ENCODE measurements at regions not wholly inside any gene's neighbourhood (a gene's known extent, or its start where the extent isn't known, plus 50 kb on each side); places are given as distances from the start of the nearest gene placed in this dataset.

GRCh38 chr4:119688446-119688845 lies 59.8 kb upstream of the PDE5A start:
- Histone ChIP-seq H3K9ac (replicated peaks; ENCODE audit: extremely low read depth, insufficient read depth, low read length) (no peak overlapping the region), H3K9me1 (replicated peaks; ENCODE audit: control insufficient read depth, extremely low read depth, insufficient read depth, low read length) (no peaks in the 10 kb centered on the region), H4K20me1 (replicated peaks; ENCODE audit: control insufficient read depth, extremely low read depth, insufficient read depth, low read length) (no peaks in the 10 kb centered on the region), H3K27me3 (ENCODE audit: control insufficient read depth in 2 of 2, insufficient read depth in 2 of 2, low read length in 2 of 2) (peaks cover 0 to 9% of the 10 kb centered on the region in 2 experiments), H3K4me2 (ENCODE audit: insufficient read depth, low read length) (no peak overlapping the region), H3K36me3 (ENCODE audit: control insufficient read depth in 2 of 2, extremely low read depth in 1 of 2, insufficient read depth in 2 of 2, low read length in 2 of 2) (no peaks in the 10 kb centered on the region), H3K27ac (ENCODE audit: insufficient read depth, low read depth, low read length) (no peak overlapping the region), H2AFZ (ENCODE audit: low read depth, low read length) (no peak overlapping the region), H3K4me3 (replicated peaks in 1 of 3; ENCODE audit: insufficient read depth in 1 of 3, low read depth in 1 of 3, low read length in 3 of 3) (no peak overlapping the region), H3K9me3 (replicated peaks; ENCODE audit: control insufficient read depth, insufficient read depth, low read length) (no peaks in the 10 kb centered on the region), H3K4me1 (ENCODE audit: control insufficient read depth, extremely low read depth, insufficient read depth, low read length) (no peaks in the 10 kb centered on the region), H3K79me2 (ENCODE audit: control insufficient read depth, insufficient read depth, low read length) (no peaks in the 10 kb centered on the region)
- DNase-seq (ENCODE audit: low read depth, low spot score): no peak
- dilution Hi-C loops (cut with MboI; ENCODE audit: extremely low pct_ligation_motif_present, low sequenced_read_pairs): no loop called here
- POLR2A ChIA-PET: no interaction called here
- FAIRE-seq: no peak
- intact Hi-C loops (cut with micrococcal nuclease): no loop called here
- BruUV-seq (replicated peaks): no TSS peak
- CTCF ChIA-PET: interaction anchor here (1.2 kb wide), 1 partner anchor 17 kb away, joined by 4 read pairs; no protein-coding TSS in a partner anchor
- TF ChIP-seq JUN (IDR thresholded peaks at IDR 0.05; ENCODE audit: borderline replicate concordance, insufficient read depth, insufficient read length, low read depth): no peak
- no peak for TF ChIP-seq GATA2 (IDR thresholded peaks at IDR 0.05; ENCODE audit: insufficient read depth, insufficient read length, low read depth, low read length)
- no peak for TF ChIP-seq EZH2 (IDR thresholded peaks at IDR 0.05; ENCODE audit: borderline replicate concordance, low read depth, low read length, severe bottlenecking)
- no peak for TF ChIP-seq FOS (IDR thresholded peaks at IDR 0.05; ENCODE audit: borderline replicate concordance, insufficient read depth, low read length)
- TF ChIP-seq MYC (IDR thresholded peaks at IDR 0.05; ENCODE audit: low read depth, low read length): no peak
- no peak for TF ChIP-seq POLR2A (IDR thresholded peaks at IDR 0.05; ENCODE audit: low read depth, low read length)
- TF ChIP-seq POLR2AphosphoS5 (IDR thresholded peaks at IDR 0.05; ENCODE audit: insufficient read depth, low read depth, low read length): no peak
- TF ChIP-seq MAX (IDR thresholded peaks at IDR 0.05; ENCODE audit: insufficient read depth, insufficient read length): no peak
- no peak for TF ChIP-seq CTCF (IDR thresholded peaks at IDR 0.05; ENCODE audit: extremely low read depth in 1 of 2, insufficient read depth in 1 of 2, low read depth in 1 of 2, low read length in 2 of 2)
